ENCODE measurements at regions not wholly inside any gene's neighbourhood (a gene's known extent, or its start where the extent isn't known, plus 50 kb on each side); places are given as distances from the start of the nearest gene placed in this dataset.

GRCh38 chr2:167898340-167898739, 349.1 kb downstream of the STK39 start:
- no peak for FAIRE-seq
- 86% methylated on average over 3 of the region's 3 CpGs; no CpG with 5 or more reads in 1 of the 2 experiments for WGBS, 2 experiments (ENCODE audit: extremely low coverage in 1 of 2, insufficient coverage in 1 of 2, insufficient read length in 1 of 2, insufficient replicate concordance in 2 of 2, low coverage in 1 of 2, low lambda C conversion rate in 2 of 2, missing lambda C conversion rate in 1 of 2)

More at GRCh38 chr2:167898340-167898739, 349.1 kb downstream of the STK39 start:
- no peak overlapping the region for H3K4ac ChIP-seq (replicated peaks; ENCODE audit: insufficient read length, low read depth, low read length)
- no peaks in the 10 kb centered on the region for H3K79me2 ChIP-seq (ENCODE audit: control insufficient read depth in 1 of 2, insufficient read depth in 2 of 2, low read length in 2 of 2)
- no peak overlapping the region for H3K27ac ChIP-seq (ENCODE audit: low read depth, low read length)
- no peak overlapping the region for H2BK15ac ChIP-seq (ENCODE audit: low read length)
- CTCF ChIA-PET (ENCODE audit: partially characterized antibody): interaction anchor here (2.5 kb wide), 1 partner anchor 221 kb away, joined by 6 read pairs; no protein-coding TSS in a partner anchor
- no peak overlapping the region for H3K14ac ChIP-seq (ENCODE audit: insufficient read length)
- no peaks in the 10 kb centered on the region for H3K4me1 ChIP-seq (replicated peaks in 1 of 4; ENCODE audit: control insufficient read depth in 3 of 4, insufficient read depth in 4 of 4, low read length in 3 of 4)
- POLR2A ChIA-PET (ENCODE audit: partially characterized antibody): no interaction called here
- no peak overlapping the region for H2BK5ac ChIP-seq (ENCODE audit: low read depth, low read length)
- no peak overlapping the region for H3K23ac ChIP-seq (ENCODE audit: insufficient read length)
- H3K9me3 ChIP-seq (ENCODE audit: insufficient read depth in 2 of 2, low read depth in 1 of 2, low read length in 1 of 2): peaks cover 8 to 11% of the 10 kb centered on the region in 2 experiments
- H4K5ac ChIP-seq (ENCODE audit: insufficient read length, low read depth, low read length): no peak overlapping the region
- no peak overlapping the region for H2AK5ac ChIP-seq (ENCODE audit: low read depth, low read length)
- H3K18ac ChIP-seq (ENCODE audit: extremely low read depth, low read length): no peak overlapping the region
- no peak for DNase-seq (ENCODE audit: low read depth in 1 of 2, low spot score in 2 of 2)
- H2AFZ ChIP-seq (ENCODE audit: low read length): no peak overlapping the region
- no peaks in the 10 kb centered on the region for H4K20me1 ChIP-seq (replicated peaks in 1 of 2; ENCODE audit: control insufficient read depth in 1 of 2, insufficient read depth in 2 of 2, low read length in 2 of 2)
- TF ChIP-seq FOSL1 (IDR thresholded peaks at IDR 0.05; ENCODE audit: insufficient read depth, low read depth, low read length) (no peak), TAF1 (IDR thresholded peaks at IDR 0.05; ENCODE audit: low read depth, low read length) (no peak), BACH1 (IDR thresholded peaks at IDR 0.05; ENCODE audit: low read length) (no peak), TAF7 (optimal IDR thresholded peaks at IDR 0.05; ENCODE audit: borderline replicate concordance, low read depth, low read length) (no peak), SP4 (IDR thresholded peaks at IDR 0.05; ENCODE audit: low read length) (no peak), GABPA (IDR thresholded peaks at IDR 0.05; ENCODE audit: borderline replicate concordance, insufficient read depth, low read length) (no peak), KDM4A (IDR thresholded peaks at IDR 0.05; ENCODE audit: low read depth, low read length, severe bottlenecking) (no peak), SIN3A (conservative IDR thresholded peaks at IDR 0.05 in 1 of 2, IDR thresholded peaks at IDR 0.05 in 1 of 2; ENCODE audit: low read depth in 1 of 2, low read length in 2 of 2) (no peak), BRCA1 (IDR thresholded peaks at IDR 0.05; ENCODE audit: low read depth, low read length) (no peak), CREB1 (IDR thresholded peaks at IDR 0.05) (no peak), SIX5 (IDR thresholded peaks at IDR 0.05; ENCODE audit: low read depth, low read length) (no peak), CBX5 (IDR thresholded peaks at IDR 0.05; ENCODE audit: low read depth, low read length) (no peak), EGR1 (IDR thresholded peaks at IDR 0.05; ENCODE audit: borderline replicate concordance, low read depth, low read length) (no peak), CEBPB (IDR thresholded peaks at IDR 0.05; ENCODE audit: low read depth, low read length) (no peak), JUN (IDR thresholded peaks at IDR 0.05; ENCODE audit: low read depth, low read length) (no peak), JUND (IDR thresholded peaks at IDR 0.05; ENCODE audit: low read length) (no peak), POU5F1 (IDR thresholded peaks at IDR 0.05; ENCODE audit: low read depth, low read length) (no peak)
- no peak overlapping the region for H3K56ac ChIP-seq (replicated peaks; ENCODE audit: insufficient read length, low read depth, low read length)
- H3K23me2 ChIP-seq (ENCODE audit: low read depth, low read length): no peaks in the 10 kb centered on the region
- no peak overlapping the region for H3K4me2 ChIP-seq (ENCODE audit: insufficient read depth in 1 of 2, low read depth in 2 of 2, low read length in 2 of 2)
- no peak overlapping the region for H2BK12ac ChIP-seq (ENCODE audit: low read depth, low read length)
- no peak overlapping the region for H2BK20ac ChIP-seq (ENCODE audit: low read length)
- H3K27me3 ChIP-seq (replicated peaks in 1 of 4; ENCODE audit: control insufficient read depth in 3 of 4, extremely low read depth in 1 of 4, insufficient read depth in 3 of 4, low read length in 3 of 4): no peaks in the 10 kb centered on the region
- H3K79me1 ChIP-seq (ENCODE audit: low read depth, low read length): no peaks in the 10 kb centered on the region
- H3K9ac ChIP-seq (replicated peaks in 1 of 4; ENCODE audit: extremely low read depth in 1 of 4, low read depth in 3 of 4, low read length in 3 of 4): no peak overlapping the region
- no peak overlapping the region for H2BK120ac ChIP-seq (replicated peaks; ENCODE audit: low read depth, low read length)
- H3K4me3 ChIP-seq (ENCODE audit: extremely low read depth in 1 of 4, insufficient read depth in 2 of 4, low read depth in 3 of 4, low read length in 4 of 4): no peak overlapping the region
- H3K36me3 ChIP-seq (ENCODE audit: control insufficient read depth in 2 of 4, insufficient read depth in 4 of 4, low read length in 3 of 4): 0 out of 8 replicates have a peak, but pooled peaks cover 0 to 3% (median 0%) of the 10 kb centered on the region in 4 experiments
- no peak overlapping the region for H4K91ac ChIP-seq (replicated peaks; ENCODE audit: insufficient read length, low read length)
- H4K8ac ChIP-seq (ENCODE audit: extremely low read depth, insufficient read depth, low read length): no peak overlapping the region
